HepG2 (cell line): ENCODE measurements at regions not wholly inside any gene's neighbourhood (a gene's known extent, or its start where the extent isn't known, plus 50 kb on each side); places are given as distances from the start of the nearest gene placed in this dataset.

Experiments
- CREB1 ChIP-seq, 2 experiments: fragments of 450-650 bp in 1 of 2; IDR thresholded peaks; 2 replicates each; pipeline ENCODE4 v1.6.1; 2016 to 2017; ENCODE audit warnings: control low read depth in 1 of 2, mild to moderate bottlenecking in 1 of 2, missing compliant biosample characterization in 1 of 2, missing genetic modification characterization in 1 of 2
- ESRRA ChIP-seq: sonication (generic); formaldehyde crosslinking; IDR thresholded peaks from 2 replicates; pipeline ENCODE4 v1.5.1; 2020; ENCODE audit warnings: mild to moderate bottlenecking, low read depth, missing genetic modification reagents
- HES4 ChIP-seq: sonication (generic); formaldehyde crosslinking; IDR thresholded peaks from 2 replicates; pipeline ENCODE4 v1.9.0; 2021; ENCODE audit warnings: mild to moderate bottlenecking, missing genetic modification reagents, borderline replicate concordance
- SKI ChIP-seq: fragments of 450-650 bp; IDR thresholded peaks from one replicate; pipeline ENCODE4 v1.6.1; 2018; ENCODE audit warnings: mild to moderate bottlenecking; ENCODE audit not compliant: partially characterized antibody
- STAT6 ChIP-seq: sonication (generic); formaldehyde crosslinking; IDR thresholded peaks from 2 replicates; pipeline ENCODE4 v1.4.0; 2020; ENCODE audit warnings: missing genetic modification reagents, mild to moderate bottlenecking, borderline replicate concordance
- ZNF274 ChIP-seq: sonication (generic); formaldehyde crosslinking; IDR thresholded peaks from 2 replicates; pipeline ENCODE4 v1.5.1; 2020; ENCODE audit warnings: mild to moderate bottlenecking, missing genetic modification reagents
- ZNF737 ChIP-seq: sonication (generic); formaldehyde crosslinking; IDR thresholded peaks from 2 replicates; pipeline ENCODE4 v1.5.0; 2020; ENCODE audit warnings: missing genetic modification reagents, mild to moderate bottlenecking, borderline replicate concordance
- ZNF747 ChIP-seq: sonication (generic); formaldehyde crosslinking; IDR thresholded peaks from 2 replicates; pipeline ENCODE4 v1.8.1; 2023; ENCODE audit warnings: missing genetic modification reagents, mild to moderate bottlenecking, borderline replicate concordance
- TF ChIP-seq, protein P1 (sequence below): sonication (generic); formaldehyde crosslinking; IDR thresholded peaks from 2 replicates; pipeline ENCODE4 v1.4.0; 2020; ENCODE audit warnings: missing genetic modification reagents

DNA sequence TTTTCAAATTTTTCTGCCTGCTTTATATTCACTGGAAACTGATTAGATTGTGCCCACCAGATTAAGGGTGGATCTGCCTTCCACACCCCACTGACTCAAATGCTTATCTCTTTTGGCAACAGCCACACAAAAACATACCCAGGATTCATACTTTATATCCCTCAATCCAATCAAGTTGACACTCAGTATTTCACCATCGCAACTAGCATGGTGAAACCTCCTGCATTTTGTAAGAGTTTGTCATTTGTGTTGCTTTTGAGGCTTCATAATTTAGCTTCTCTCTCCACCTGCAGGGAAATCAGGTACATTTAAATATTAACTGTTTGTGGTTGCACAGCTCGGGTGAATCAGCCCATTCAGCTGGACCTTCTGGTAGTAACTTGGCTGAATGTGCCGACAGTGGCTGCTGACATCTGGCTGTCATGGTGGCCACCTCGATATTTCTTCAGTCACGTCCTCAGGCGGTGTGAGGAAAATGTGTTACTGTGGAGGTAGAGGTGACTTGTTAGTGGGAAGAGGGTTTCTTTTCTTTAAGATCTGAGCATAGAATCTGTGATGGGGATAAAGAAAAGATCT lies 224.0 kb downstream of the PTBP2 start:
- TF ChIP-seq STAT6 (CRISPR knock-in tag) (no peak), ZNF747 (CRISPR knock-in tag) (no peak), ZNF274 (no peak), ZNF737 (CRISPR knock-in tag) (no peak), ESRRA (CRISPR knock-in tag) (no peak), SKI (no peak), CREB1 (IDR thresholded peaks at IDR 0.05) (no peak), CREB1 (CRISPR knock-in tag; IDR thresholded peaks at IDR 0.05) (no peak), HES4 (CRISPR knock-in tag) (no peak)
- TF ChIP-seq, protein P1, sequence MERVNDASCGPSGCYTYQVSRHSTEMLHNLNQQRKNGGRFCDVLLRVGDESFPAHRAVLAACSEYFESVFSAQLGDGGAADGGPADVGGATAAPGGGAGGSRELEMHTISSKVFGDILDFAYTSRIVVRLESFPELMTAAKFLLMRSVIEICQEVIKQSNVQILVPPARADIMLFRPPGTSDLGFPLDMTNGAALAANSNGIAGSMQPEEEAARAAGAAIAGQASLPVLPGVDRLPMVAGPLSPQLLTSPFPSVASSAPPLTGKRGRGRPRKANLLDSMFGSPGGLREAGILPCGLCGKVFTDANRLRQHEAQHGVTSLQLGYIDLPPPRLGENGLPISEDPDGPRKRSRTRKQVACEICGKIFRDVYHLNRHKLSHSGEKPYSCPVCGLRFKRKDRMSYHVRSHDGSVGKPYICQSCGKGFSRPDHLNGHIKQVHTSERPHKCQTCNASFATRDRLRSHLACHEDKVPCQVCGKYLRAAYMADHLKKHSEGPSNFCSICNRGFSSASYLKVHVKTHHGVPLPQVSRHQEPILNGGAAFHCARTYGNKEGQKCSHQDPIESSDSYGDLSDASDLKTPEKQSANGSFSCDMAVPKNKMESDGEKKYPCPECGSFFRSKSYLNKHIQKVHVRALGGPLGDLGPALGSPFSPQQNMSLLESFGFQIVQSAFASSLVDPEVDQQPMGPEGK (CRISPR knock-in tag), result no peak
